ENCODE measurements at regions not wholly inside any gene's neighbourhood (a gene's known extent, or its start where the extent isn't known, plus 50 kb on each side); places are given as distances from the start of the nearest gene placed in this dataset.

DNA sequence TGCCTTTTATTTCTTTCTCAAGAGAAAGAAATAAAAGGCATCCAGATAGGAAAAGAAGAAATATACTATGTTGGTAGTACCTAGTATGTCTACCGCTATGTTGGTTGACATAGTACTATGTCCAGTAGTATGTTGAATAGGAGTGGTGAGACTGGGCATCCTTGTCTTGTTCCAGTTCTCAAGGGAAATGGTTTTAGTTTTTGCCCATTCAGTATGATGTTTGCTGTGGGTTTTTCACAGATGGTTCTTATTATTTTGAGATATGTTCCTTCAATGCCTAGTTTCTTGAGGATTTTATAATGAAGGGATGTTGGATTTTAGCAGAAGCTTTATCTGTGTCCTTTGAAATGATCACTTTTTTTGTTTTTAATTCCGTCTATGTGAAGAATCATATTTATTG, 53.0 kb upstream of the CSNK1A1L start:
- TF ChIP-seq, protein P1, sequence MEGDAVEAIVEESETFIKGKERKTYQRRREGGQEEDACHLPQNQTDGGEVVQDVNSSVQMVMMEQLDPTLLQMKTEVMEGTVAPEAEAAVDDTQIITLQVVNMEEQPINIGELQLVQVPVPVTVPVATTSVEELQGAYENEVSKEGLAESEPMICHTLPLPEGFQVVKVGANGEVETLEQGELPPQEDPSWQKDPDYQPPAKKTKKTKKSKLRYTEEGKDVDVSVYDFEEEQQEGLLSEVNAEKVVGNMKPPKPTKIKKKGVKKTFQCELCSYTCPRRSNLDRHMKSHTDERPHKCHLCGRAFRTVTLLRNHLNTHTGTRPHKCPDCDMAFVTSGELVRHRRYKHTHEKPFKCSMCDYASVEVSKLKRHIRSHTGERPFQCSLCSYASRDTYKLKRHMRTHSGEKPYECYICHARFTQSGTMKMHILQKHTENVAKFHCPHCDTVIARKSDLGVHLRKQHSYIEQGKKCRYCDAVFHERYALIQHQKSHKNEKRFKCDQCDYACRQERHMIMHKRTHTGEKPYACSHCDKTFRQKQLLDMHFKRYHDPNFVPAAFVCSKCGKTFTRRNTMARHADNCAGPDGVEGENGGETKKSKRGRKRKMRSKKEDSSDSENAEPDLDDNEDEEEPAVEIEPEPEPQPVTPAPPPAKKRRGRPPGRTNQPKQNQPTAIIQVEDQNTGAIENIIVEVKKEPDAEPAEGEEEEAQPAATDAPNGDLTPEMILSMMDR (IDR thresholded peaks at IDR 0.05; ENCODE audit: low read depth, low read length, poor library complexity, severe bottlenecking), result no peak
- TF ChIP-seq EZH2phosphoT487 (IDR thresholded peaks at IDR 0.05; ENCODE audit: borderline replicate concordance, low read length), result no peak

Measured in DOHH2 (cell line).